ENCODE measurements at regions not wholly inside any gene's neighbourhood (a gene's known extent, or its start where the extent isn't known, plus 50 kb on each side); places are given as distances from the start of the nearest gene placed in this dataset.

GRCh38 chrY:12552471-12553283 is 148.4 kb upstream of the USP9Y start:
- H3K27me3 ChIP-seq = no peaks in the 10 kb centered on the region
- no peak overlapping the region for H3K4me3 ChIP-seq
- H3K27ac ChIP-seq = no peak overlapping the region
- no peak for ATAC-seq
- no CpG with 5 or more reads among the region's 4 CpGs for WGBS, 2 donors (ENCODE audit: low coverage in 1 of 2)
- H3K36me3 ChIP-seq = no peaks in the 10 kb centered on the region
- no peaks in the 10 kb centered on the region for H3K4me1 ChIP-seq
- no peak for TF ChIP-seq POLR2AphosphoS5 (IDR thresholded peaks at IDR 0.05)
- TF ChIP-seq, protein P1, sequence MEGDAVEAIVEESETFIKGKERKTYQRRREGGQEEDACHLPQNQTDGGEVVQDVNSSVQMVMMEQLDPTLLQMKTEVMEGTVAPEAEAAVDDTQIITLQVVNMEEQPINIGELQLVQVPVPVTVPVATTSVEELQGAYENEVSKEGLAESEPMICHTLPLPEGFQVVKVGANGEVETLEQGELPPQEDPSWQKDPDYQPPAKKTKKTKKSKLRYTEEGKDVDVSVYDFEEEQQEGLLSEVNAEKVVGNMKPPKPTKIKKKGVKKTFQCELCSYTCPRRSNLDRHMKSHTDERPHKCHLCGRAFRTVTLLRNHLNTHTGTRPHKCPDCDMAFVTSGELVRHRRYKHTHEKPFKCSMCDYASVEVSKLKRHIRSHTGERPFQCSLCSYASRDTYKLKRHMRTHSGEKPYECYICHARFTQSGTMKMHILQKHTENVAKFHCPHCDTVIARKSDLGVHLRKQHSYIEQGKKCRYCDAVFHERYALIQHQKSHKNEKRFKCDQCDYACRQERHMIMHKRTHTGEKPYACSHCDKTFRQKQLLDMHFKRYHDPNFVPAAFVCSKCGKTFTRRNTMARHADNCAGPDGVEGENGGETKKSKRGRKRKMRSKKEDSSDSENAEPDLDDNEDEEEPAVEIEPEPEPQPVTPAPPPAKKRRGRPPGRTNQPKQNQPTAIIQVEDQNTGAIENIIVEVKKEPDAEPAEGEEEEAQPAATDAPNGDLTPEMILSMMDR (IDR thresholded peaks at IDR 0.05) = no peak
- no peak for TF ChIP-seq EP300 (IDR thresholded peaks at IDR 0.05)
- TF ChIP-seq POLR2A (IDR thresholded peaks at IDR 0.05) = no peak
- no peaks in the 10 kb centered on the region for H3K9me3 ChIP-seq

GRCh38 chrY:12553909-12554308 is 147.1 kb upstream of the USP9Y start:
- TF ChIP-seq EP300 (IDR thresholded peaks at IDR 0.05) = no peak
- TF ChIP-seq POLR2A (IDR thresholded peaks at IDR 0.05) = no peak
- TF ChIP-seq POLR2AphosphoS5 (IDR thresholded peaks at IDR 0.05) = no peak
- TF ChIP-seq, protein P1 (IDR thresholded peaks at IDR 0.05) = no peak
- ATAC-seq = no peak

DNA sequence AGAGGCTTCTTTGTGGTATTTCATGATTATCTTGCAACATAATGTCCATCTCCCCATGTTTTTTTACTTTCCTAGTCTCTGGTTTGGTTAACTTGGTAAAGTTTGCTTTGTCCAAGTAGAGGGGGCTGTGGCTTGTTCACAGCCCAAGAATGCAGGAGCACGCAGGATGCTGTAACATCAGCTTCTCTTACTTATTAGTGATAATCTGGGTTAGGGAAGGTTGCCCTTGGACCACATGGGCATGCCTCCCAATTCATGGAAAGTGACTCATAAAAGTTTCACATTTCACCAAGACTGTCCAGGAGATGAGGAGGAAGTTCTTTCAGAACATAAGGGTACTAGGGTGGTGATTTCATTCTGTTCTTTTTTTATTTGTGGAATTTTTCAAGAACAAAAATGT is 146.0 kb upstream of the USP9Y start:
- WGBS, 2 donors (ENCODE audit: low coverage in 1 of 2) = no CpG with 5 or more reads among the region's 1 CpG
- Histone ChIP-seq H3K4me3 (no peak overlapping the region), H3K4me1 (no peaks in the 10 kb centered on the region), H3K36me3 (no peaks in the 10 kb centered on the region), H3K27ac (no peak overlapping the region), H3K9me3 (no peaks in the 10 kb centered on the region), H3K27me3 (no peaks in the 10 kb centered on the region)
- no peak for ATAC-seq
- TF ChIP-seq, protein P1 (IDR thresholded peaks at IDR 0.05) = no peak
- TF ChIP-seq POLR2A (IDR thresholded peaks at IDR 0.05) (no peak), POLR2AphosphoS5 (IDR thresholded peaks at IDR 0.05) (no peak), EP300 (IDR thresholded peaks at IDR 0.05) (no peak)

More at GRCh38 chrY:12553909-12554308, 147.1 kb upstream of the USP9Y start:
- no peaks in the 10 kb centered on the region for H3K36me3 ChIP-seq
- H3K4me3 ChIP-seq = no peak overlapping the region
- no peaks in the 10 kb centered on the region for H3K9me3 ChIP-seq
- H3K4me1 ChIP-seq = no peaks in the 10 kb centered on the region
- WGBS, 2 donors (ENCODE audit: low coverage in 1 of 2) = no CpG with 5 or more reads among the region's 1 CpG
- H3K27me3 ChIP-seq = no peaks in the 10 kb centered on the region
- H3K27ac ChIP-seq = no peak overlapping the region

- Histone ChIP-seq H3K27me3 (no peaks in the 10 kb centered on the region), H3K9me3 (peaks cover 0 to 6% (median 0%) of the 10 kb centered on the region in 3 donors), H3K27ac (no peak overlapping the region), H3K36me3 (no peaks in the 10 kb centered on the region), H3K4me3 (no peak overlapping the region), H3K4me1 (no peaks in the 10 kb centered on the region)
- TF ChIP-seq, protein P1 (IDR thresholded peaks at IDR 0.05) = no peak
- no peak for TF ChIP-seq POLR2AphosphoS5 (IDR thresholded peaks at IDR 0.05)
- no peak for TF ChIP-seq POLR2A (IDR thresholded peaks at IDR 0.05)
- TF ChIP-seq EP300 (IDR thresholded peaks at IDR 0.05) = no peak
- WGBS, 2 donors (ENCODE audit: low coverage in 1 of 2) = 67% methylated on average over 2 of the region's 4 CpGs; no CpG with 5 or more reads in 1 of the 2 donors
- no peak for ATAC-seq
These were observed 142.0 kb upstream of the USP9Y start for GRCh38 chrY:12559007-12559406.

- no peak for ATAC-seq
- Histone ChIP-seq H3K9me3 (no peaks in the 10 kb centered on the region), H3K4me3 (no peak overlapping the region), H3K4me1 (no peaks in the 10 kb centered on the region), H3K36me3 (no peaks in the 10 kb centered on the region), H3K27ac (no peak overlapping the region), H3K27me3 (no peaks in the 10 kb centered on the region)
- 78% methylated on average over 2 of the region's 5 CpGs; no CpG with 5 or more reads in 1 of the 2 donors for WGBS, 2 donors (ENCODE audit: low coverage in 1 of 2)
- no peak for TF ChIP-seq EP300 (IDR thresholded peaks at IDR 0.05)
- TF ChIP-seq POLR2AphosphoS5 (IDR thresholded peaks at IDR 0.05) = no peak
- TF ChIP-seq POLR2A (IDR thresholded peaks at IDR 0.05) = no peak
- TF ChIP-seq, protein P1 (IDR thresholded peaks at IDR 0.05) = no peak
These were observed 124.8 kb upstream of the USP9Y start for GRCh38 chrY:12576278-12576677.
